22Rv1 (cell line): ENCODE measurements at regions not wholly inside any gene's neighbourhood (a gene's known extent, or its start where the extent isn't known, plus 50 kb on each side); places are given as distances from the start of the nearest gene placed in this dataset.

Experiments
- CTCF ChIP-seq: fragments of 450-650 bp; IDR thresholded peaks from 2 replicates; pipeline ENCODE4 v1.5.1; 2017; ENCODE audit warnings: mild to moderate bottlenecking
- ZFX ChIP-seq: fragments of 450-650 bp; IDR thresholded peaks from 2 replicates; pipeline ENCODE4 v1.6.1; 2017; ENCODE audit warnings: antibody characterized with exemption, borderline replicate concordance

- TF ChIP-seq CTCF (no peak), ZFX (no peak)
Measured at GRCh38 chr13:68897331-68897928, 1210.2 kb upstream of the ATXN8OS start.
